WERI-Rb-1 (cell line): ENCODE measurements at regions not wholly inside any gene's neighbourhood (a gene's known extent, or its start where the extent isn't known, plus 50 kb on each side); places are given as distances from the start of the nearest gene placed in this dataset.

Experiments
- DNase-seq: peaks from one replicate; pipeline ENCODE4 v3.0.0-alpha.2; 2020
- H3K27ac ChIP-seq: fragments of 250-450 bp; sonication (Bioruptor Pico); 2 replicates; pipeline ENCODE4 v1.5.1; 2020; ENCODE audit warnings: mild to moderate bottlenecking, moderate library complexity
- H3K27me3 ChIP-seq: fragments of 250-450 bp; sonication (Bioruptor Pico); 2 replicates; pipeline ENCODE4 v1.5.1; 2021; ENCODE audit warnings: mild to moderate bottlenecking, low read depth, moderate library complexity; ENCODE audit not compliant: insufficient read depth, severe bottlenecking
- H3K36me3 ChIP-seq: fragments of 250-450 bp; sonication (Bioruptor Pico); 2 replicates; pipeline ENCODE4 v1.5.1; 2020; ENCODE audit warnings: mild to moderate bottlenecking, moderate library complexity
- H3K4me3 ChIP-seq: 2 replicates; pipeline ENCODE4 v1.5.1; 2011; ENCODE audit warnings: low read depth, mild to moderate bottlenecking, control low read depth, low read length
- H3K9me3 ChIP-seq: fragments of 250-450 bp; sonication (Bioruptor Pico); 2 replicates; pipeline ENCODE4 v1.5.1; 2021; ENCODE audit warnings: mild to moderate bottlenecking, moderate library complexity; ENCODE audit not compliant: severe bottlenecking
- CTCF ChIP-seq: IDR thresholded peaks from 2 replicates; pipeline ENCODE4 v1.5.1; 2011; ENCODE audit warnings: low read depth, mild to moderate bottlenecking, control low read depth, inconsistent platforms, low read length

DNA sequence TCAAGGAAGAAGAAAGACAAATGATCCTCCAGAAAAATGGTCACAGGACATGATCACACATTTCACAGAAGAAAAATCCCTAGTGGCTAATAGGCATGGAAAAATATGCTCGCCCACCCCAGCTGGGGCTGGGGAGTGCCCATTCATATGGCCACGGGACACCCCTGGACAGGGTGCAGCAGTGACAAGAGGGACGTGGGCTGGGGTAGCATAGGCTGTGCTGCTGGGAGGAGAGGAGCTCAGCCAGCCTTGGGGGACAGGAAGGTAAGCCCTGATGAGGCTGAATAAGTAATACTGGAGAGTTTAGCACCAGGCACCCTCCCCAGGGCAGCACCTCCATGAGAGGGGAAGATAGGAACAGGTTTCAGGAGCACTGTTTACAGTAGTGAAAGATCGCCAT, 254.9 kb upstream of the HS6ST1 start:
- no peak overlapping the region for H3K4me3 ChIP-seq
- H3K27ac ChIP-seq = no peak overlapping the region
- no peaks in the 10 kb centered on the region for H3K36me3 ChIP-seq
- no peaks in the 10 kb centered on the region for H3K9me3 ChIP-seq
- DNase-seq = no peak
- TF ChIP-seq CTCF = no peak
- no peaks in the 10 kb centered on the region for H3K27me3 ChIP-seq

GRCh38 chr2:128577141-128577930, 258.7 kb upstream of the HS6ST1 start:
- Histone ChIP-seq H3K36me3 (no peaks in the 10 kb centered on the region), H3K27ac (no peak overlapping the region), H3K4me3 (no peak overlapping the region), H3K9me3 (no peaks in the 10 kb centered on the region), H3K27me3 (no peaks in the 10 kb centered on the region)
- no peak for DNase-seq
- TF ChIP-seq CTCF = no peak

- no peak overlapping the region for H3K4me3 ChIP-seq
- no peak for TF ChIP-seq CTCF
- no peaks in the 10 kb centered on the region for H3K9me3 ChIP-seq
- no peaks in the 10 kb centered on the region for H3K27me3 ChIP-seq
- H3K36me3 ChIP-seq = no peaks in the 10 kb centered on the region
- no peak overlapping the region for H3K27ac ChIP-seq
- no peak for DNase-seq
These were observed 260.0 kb upstream of the HS6ST1 start for GRCh38 chr2:128578406-128579390.

DNA sequence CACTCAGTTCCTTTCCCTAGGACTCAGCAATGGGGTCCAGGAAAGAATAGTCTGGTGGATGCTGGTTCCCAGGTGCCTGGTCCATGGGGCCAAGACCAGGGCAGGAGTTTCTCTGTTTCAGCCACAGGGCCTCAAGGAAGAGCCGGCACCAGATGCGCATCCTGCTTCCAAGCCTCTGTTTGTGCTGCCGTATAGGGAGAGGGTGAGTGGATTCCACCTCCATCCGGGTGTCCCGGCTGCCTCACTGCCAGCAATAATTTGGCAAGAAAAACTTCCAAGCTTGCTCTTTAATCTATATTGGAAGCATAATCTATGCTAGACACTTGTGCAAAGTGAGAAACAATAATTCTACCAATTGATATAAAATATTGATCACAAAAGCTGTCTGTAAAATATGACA, 261.2 kb upstream of the HS6ST1 start:
- DNase-seq = no peak
- no peak overlapping the region for H3K27ac ChIP-seq
- TF ChIP-seq CTCF = no peak
- no peak overlapping the region for H3K4me3 ChIP-seq
- H3K9me3 ChIP-seq = no peaks in the 10 kb centered on the region
- no peaks in the 10 kb centered on the region for H3K36me3 ChIP-seq
- no peaks in the 10 kb centered on the region for H3K27me3 ChIP-seq

- no peak overlapping the region for H3K4me3 ChIP-seq
- no peaks in the 10 kb centered on the region for H3K9me3 ChIP-seq
- no peak for DNase-seq
- H3K36me3 ChIP-seq = no peaks in the 10 kb centered on the region
- H3K27ac ChIP-seq = no peak overlapping the region
- TF ChIP-seq CTCF = no peak
- H3K27me3 ChIP-seq = no peaks in the 10 kb centered on the region
These were observed 262.6 kb upstream of the HS6ST1 start for GRCh38 chr2:128580988-128581848.
